PFSK-1 (cell line): ENCODE measurements at regions not wholly inside any gene's neighbourhood (a gene's known extent, or its start where the extent isn't known, plus 50 kb on each side); places are given as distances from the start of the nearest gene placed in this dataset.

ENCODE experiments used
- POLR2AphosphoS5 ChIP-seq: IDR thresholded peaks from 2 replicates; pipeline ENCODE4 v1.6.1; 2012; ENCODE audit warnings: low read depth, mild to moderate bottlenecking, control low read depth, low read length, moderate library complexity
- SIN3A ChIP-seq: IDR thresholded peaks from 2 replicates; pipeline ENCODE4 v1.6.1; 2012; ENCODE audit warnings: mild to moderate bottlenecking, low read length, moderate library complexity, borderline replicate concordance; ENCODE audit not compliant: insufficient read depth
- TAF1 ChIP-seq: IDR thresholded peaks from 2 replicates; pipeline ENCODE4 v1.6.1; 2012; ENCODE audit warnings: low read length, control low read depth, borderline replicate concordance; ENCODE audit not compliant: insufficient read depth

- no peak for TF ChIP-seq SIN3A
- no peak for TF ChIP-seq POLR2AphosphoS5
- no peak for TF ChIP-seq TAF1
Observed at GRCh38 chr4:159019356-159019755, 83.5 kb upstream of the RAPGEF2 start.
